HG03060 (cell line): ENCODE measurements at regions not wholly inside any gene's neighbourhood (a gene's known extent, or its start where the extent isn't known, plus 50 kb on each side); places are given as distances from the start of the nearest gene placed in this dataset.

Source experiments
- ATAC-seq: cut with Tn5 transposase; IDR thresholded peaks from one replicate; pipeline ENCODE4 v1.9.1; 2021; ENCODE audit warnings: low read depth, moderate number of reproducible peaks; ENCODE audit not compliant: unreplicated experiment

DNA sequence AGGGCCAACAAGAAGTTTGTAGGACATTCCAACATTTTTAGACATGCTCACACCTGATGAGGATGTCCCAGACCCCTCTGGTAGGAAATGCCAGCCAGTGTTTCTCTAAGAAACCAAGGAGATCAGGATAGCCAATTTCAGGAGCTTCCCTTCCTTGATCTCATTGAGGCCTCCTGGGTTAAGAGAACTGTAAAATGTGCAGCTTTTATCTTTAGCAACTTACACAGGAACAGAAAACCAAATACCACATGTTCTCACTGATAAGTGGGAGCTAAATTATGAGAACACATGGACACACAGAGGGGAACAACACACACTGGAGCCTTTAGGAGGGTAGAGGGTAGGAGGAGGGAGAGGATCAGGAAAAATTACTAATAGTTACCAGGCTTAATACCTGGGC lies 99.6 kb upstream of the MAP2 start:
- no peak for ATAC-seq

- no peak for ATAC-seq
These were observed 92.5 kb upstream of the MAP2 start for GRCh38 chr2:209331291-209331844.

DNA sequence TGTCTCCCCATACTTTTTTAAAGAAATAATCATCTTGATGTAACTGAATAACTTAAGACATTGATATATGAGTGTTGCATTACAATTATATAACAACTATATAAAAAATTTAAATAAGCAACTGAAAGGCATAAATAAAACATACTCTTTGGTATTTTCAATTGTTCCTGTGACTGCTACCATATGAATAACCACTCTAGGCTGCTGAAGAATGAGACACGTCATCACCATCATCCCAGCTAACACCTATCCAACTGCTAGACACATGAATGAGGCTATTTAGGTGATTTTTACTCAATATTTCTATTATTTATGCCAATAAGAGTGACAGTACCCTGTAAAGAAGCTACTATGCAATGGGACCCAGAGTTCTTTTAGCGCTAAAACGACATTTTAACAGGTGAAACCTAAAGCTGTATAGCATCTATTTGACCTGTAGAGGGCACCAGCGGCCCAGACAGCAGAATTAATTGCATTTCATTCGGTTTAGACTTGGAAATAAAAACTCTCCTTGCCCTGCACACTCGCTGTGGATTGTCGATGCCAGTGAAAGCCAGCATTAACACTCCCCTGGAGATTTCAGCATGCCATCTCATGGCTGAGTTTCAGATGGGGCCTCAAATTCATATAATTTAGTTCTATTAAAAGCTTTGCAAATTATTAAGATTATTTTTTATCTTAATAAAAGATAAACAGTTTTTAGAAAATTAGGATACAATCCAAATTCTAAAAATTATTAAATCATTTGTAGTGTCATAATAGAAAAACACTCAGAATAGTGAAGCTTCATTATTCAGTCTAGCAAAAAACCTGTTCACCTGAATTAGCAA lies 89.4 kb upstream of the MAP2 start:
- ATAC-seq = peak; percentile 80

GRCh38 chr2:209340522-209340921 lies 83.3 kb upstream of the MAP2 start:
- ATAC-seq = no peak

GRCh38 chr2:209344349-209344748 lies 79.5 kb upstream of the MAP2 start:
- no peak for ATAC-seq

DNA sequence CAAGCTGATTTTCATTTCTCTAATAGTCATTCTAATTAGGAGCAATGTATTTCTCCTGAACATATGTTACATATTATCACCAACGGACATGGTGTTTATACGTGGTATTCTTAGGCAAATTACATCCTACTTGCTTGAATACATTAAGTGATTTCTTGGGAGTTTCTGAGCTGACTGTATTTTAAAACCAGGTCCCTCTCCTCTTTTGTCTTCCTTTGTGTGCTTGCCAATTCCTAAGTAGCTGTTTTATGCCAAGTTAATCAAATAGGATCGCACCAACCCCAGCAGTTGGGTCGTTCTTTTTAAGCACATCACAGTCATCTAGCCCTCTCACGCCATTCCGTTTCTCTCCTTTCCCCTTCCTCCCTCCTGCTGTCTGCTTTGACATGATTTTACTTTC lies 75.4 kb upstream of the MAP2 start:
- no peak for ATAC-seq

- no peak for ATAC-seq
These were observed 72.2 kb upstream of the MAP2 start for GRCh38 chr2:209351636-209352035.

DNA sequence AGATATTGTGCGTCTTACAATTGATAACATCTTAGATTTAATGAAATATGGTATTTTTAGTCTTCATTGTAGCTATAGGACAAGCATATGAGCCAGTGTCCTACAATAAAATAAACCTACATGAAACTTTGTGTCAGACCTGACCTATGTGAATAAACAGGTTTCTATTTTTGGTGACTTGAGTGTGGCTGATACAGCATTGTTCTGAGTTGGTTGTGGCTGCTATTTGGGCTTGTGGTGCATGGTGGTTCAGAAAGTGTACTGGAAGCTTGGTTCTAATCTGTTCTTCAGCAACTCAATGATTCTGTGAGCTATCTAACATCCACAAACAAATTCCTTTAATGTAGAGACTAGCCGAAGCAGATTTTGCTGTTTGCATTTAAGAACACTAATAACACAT lies 64.9 kb upstream of the MAP2 start:
- no peak for ATAC-seq

GRCh38 chr2:209367075-209367747 lies 56.6 kb upstream of the MAP2 start:
- no peak for ATAC-seq

DNA sequence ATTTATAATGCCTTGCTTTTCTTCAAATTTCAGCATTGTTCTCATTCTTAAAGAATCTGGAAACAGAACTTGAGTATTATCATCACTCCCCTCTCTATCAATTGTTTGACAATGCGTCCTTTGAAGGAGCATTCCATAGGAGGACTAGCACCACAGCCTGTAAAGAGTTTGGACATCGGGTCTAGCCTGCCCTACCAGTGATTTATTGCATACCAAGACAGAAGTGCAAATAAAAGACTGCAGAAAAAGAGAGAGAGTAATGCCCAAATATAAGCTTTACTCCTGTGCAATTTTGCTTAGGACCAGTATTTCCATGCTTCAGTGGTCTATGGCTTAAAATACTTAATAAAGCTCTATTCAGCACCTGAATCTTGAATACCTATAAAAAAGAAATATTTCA lies 55.4 kb upstream of the MAP2 start:
- no peak for ATAC-seq

DNA sequence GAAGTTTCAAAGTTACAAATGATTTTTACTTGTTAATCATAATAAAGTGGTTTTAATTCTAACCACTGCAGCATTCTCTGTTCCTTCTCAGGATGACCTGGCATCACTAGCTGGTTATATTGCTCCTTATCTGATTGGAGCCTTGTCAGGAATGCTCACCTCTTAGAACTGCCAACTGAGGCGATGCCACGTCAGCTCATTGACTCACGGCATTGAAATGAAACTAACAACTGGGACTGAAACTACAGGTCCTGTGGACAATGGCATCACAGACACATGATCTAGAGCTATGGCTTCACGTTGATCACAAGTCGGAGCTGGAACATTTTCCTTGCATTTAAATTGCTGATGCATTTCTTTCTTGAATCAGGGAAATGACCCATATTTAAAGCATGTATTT lies 54.9 kb upstream of the MAP2 start:
- no peak for ATAC-seq

GRCh38 chr2:209369656-209370055 lies 54.2 kb upstream of the MAP2 start:
- no peak for ATAC-seq

DNA sequence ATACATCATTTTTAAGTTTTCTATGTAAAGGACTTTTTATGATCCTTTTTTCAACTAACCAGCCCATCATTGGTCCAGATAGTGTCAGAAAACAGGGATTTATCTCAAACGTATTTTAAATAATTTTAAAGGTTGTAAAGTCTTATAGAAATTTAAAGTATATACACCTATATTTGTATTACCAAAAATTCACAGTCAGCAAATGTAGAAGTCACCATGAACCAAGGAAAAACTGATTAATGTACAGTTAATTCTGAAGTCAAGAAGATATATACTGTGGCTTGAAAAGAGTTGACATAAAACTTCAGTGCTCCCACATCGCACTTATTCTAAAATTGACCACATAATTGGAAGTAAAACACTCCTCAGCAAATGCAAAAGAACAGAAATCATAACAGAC lies 52.4 kb upstream of the MAP2 start:
- no peak for ATAC-seq
